ENCODE measurements at regions not wholly inside any gene's neighbourhood (a gene's known extent, or its start where the extent isn't known, plus 50 kb on each side); places are given as distances from the start of the nearest gene placed in this dataset.

DNA sequence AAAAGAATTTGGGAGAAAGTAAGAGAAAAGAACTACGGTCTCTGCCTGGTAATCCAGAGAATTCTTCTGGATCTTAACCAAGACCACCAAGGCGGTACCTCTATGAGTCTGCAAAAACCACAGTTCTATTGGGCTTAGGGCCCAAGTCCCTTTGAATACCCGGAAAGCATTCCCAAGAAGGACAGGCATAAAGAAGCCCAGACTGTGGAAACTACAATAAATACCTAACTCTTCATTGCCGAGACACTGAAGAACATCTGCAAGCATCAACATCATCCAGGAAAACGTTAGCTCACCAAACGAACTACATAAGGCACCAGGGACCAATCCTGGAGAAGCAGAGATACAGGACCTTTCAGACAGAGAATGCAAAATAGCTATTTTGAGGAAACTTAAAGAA, 162.3 kb upstream of the TMC3 start:
- H3K9me3 Mint-ChIP-seq = no peaks in the 10 kb centered on the region
- ATAC-seq (no peak), DNase-seq (ENCODE audit: low spot score in 2 of 2) (no peak)
- no peak overlapping the region for H3K27ac Mint-ChIP-seq
- no peaks in the 10 kb centered on the region for H3K36me3 Mint-ChIP-seq

DNA sequence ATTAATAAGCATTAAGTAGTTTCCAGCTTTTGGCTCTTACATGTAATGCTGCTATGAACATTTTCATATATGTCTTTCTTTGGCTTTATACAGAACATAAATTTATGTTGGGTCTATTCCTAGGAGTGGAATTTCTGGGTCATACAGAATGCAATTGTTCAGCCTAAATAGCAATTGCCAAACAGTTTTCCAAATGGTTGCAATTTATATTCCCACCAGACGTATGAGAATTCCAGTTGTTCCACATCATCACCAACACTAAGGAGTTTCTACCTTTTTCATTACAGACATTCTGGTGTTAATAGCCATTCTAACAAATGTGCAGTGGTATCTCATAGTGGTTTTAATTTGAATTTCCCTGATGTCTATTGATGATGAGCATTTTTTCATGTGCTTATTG, 160.1 kb upstream of the TMC3 start:
- Mint-ChIP-seq H3K27ac (no peak overlapping the region), H3K9me3 (no peaks in the 10 kb centered on the region), H3K36me3 (no peaks in the 10 kb centered on the region)
- no peak for DNase-seq (ENCODE audit: low spot score in 2 of 2)
- ATAC-seq = no peak

DNA sequence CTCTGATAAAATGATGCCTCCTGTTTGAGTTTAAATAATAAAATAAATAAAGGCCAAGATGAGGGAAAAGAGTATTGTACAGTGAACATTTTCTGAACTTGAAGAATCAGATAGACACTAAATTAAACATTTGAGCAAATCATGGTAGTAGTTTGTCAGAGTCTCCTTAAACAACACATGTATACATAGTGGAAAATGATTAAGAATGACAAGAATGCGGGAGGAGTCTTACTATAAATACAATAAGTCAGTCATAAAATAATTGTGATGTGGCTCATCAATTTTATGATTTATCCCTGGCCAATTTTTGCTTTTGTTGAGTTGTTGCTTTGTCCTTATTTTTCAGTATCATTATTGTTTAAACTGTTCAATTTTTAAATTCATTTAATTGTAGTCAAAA, 158.0 kb upstream of the TMC3 start:
- ATAC-seq (no peak), DNase-seq (ENCODE audit: low spot score in 2 of 2) (no peak)
- Mint-ChIP-seq H3K36me3 (no peaks in the 10 kb centered on the region), H3K9me3 (no peaks in the 10 kb centered on the region), H3K27ac (no peak overlapping the region)

DNA sequence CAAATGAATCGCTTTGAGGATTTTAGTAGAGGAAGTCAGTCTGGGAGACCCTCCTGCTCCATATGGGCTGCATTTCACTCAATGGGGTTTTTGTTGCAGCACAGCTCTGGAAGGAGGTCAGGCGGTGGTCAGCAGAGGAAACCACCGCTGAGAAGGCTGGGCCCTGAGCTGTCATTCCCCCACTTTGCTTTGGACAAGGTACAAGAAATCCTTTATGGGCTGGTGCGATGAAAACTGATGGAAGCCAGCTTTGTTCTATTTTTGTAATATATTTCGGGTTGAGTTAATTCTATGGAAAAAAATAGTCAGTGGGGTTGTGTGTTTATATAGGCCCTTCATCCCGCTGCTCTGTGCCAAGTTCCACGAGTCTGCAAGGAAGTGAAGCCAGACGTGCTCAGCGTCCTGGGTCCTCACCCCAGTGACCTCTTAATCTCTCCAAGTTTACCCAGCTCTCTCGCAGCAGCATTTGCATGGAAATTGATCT, 157.1 kb upstream of the TMC3 start:
- no peak overlapping the region for H3K27ac Mint-ChIP-seq
- no peak for DNase-seq (ENCODE audit: low spot score in 2 of 2)
- H3K9me3 Mint-ChIP-seq = no peaks in the 10 kb centered on the region
- H3K36me3 Mint-ChIP-seq = no peaks in the 10 kb centered on the region
- no peak for ATAC-seq

DNA sequence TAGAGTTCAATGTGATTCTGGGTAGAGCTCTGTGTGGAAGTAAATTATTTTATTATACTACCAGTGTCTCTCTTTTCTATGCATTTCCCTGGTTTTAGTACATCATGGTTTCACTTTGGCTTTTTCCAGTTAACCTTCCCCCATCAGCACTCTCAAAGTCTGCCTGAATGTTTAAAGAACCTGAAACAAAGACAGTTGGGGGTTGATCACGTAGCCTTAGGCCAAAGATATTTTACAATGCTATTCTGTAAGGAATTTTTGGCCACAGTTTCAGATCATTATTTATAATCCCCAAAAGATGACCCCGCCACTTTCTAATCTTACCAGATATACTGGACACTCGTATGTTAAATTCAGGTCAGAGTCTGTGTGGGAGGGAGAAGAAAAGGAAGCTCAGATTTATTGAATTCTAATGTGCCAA, 156.3 kb upstream of the TMC3 start:
- no peaks in the 10 kb centered on the region for H3K9me3 Mint-ChIP-seq
- DNase-seq (ENCODE audit: low spot score in 2 of 2) (no peak), ATAC-seq (no peak)
- no peak overlapping the region for H3K27ac Mint-ChIP-seq
- no peaks in the 10 kb centered on the region for H3K36me3 Mint-ChIP-seq

DNA sequence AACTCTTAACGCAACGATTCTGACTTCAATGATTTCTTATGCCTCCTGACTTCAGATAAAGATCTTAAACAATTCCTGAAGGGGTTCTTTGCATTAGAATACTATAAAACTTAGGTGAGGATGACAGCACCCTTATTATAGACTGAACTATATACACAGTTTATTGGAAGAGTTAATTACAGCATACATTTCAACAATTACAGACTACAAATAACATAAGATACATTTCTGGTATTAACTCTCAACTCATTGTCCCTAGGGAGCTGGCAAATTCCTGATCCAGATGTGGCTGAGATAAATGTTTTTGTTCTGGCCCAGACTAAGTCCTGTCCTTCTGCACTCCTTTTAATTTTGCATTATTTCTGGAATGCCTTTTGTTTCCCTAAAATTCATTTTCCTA, 155.5 kb upstream of the TMC3 start:
- Mint-ChIP-seq H3K9me3 (no peaks in the 10 kb centered on the region), H3K27ac (no peak overlapping the region), H3K36me3 (no peaks in the 10 kb centered on the region)
- DNase-seq (ENCODE audit: low spot score in 2 of 2) (no peak), ATAC-seq (no peak)

DNA sequence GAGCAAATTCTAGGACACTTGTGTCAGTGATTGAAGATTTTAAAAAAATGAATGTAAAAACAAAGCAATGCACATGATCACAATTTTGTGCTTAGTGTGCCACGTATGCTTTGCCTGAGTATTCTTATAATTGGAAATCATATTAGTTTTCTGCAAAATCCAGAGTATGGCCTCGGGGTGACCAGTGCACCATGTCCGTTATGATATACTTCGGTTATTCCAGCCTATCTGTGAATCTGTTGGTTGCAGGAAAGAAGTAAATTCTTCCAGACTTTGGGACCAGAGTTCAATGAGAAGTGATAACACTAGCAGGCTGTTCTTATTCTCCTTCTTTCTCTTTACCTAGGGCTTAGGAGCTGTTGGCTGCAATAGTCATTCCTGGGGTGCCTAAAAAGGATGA, 152.0 kb upstream of the TMC3 start:
- Mint-ChIP-seq H3K27ac (no peak overlapping the region), H3K36me3 (no peaks in the 10 kb centered on the region), H3K9me3 (no peaks in the 10 kb centered on the region)
- DNase-seq (ENCODE audit: low spot score in 2 of 2) (no peak), ATAC-seq (no peak)

DNA sequence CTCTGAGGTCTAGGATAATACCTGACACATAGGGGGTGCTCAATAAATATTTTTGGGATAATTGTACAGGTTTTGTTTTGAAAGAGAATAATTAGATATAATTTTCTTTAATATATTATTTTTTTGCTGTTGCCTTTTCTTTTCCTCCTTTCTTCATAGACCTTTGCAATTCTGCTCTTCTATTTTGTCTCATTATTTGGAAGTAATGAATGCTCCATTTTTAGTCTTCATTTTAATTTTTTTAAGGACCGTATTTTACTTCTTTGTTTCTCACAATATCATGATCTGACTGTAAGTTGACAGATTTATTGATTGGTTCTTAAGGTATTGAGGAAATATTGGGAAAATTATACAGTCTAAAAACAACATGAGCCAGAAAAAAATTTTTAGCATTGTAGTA, 150.5 kb upstream of the TMC3 start:
- no peak for DNase-seq (ENCODE audit: low spot score in 2 of 2)
- Mint-ChIP-seq H3K36me3 (no peaks in the 10 kb centered on the region), H3K27ac (no peak overlapping the region)

DNA sequence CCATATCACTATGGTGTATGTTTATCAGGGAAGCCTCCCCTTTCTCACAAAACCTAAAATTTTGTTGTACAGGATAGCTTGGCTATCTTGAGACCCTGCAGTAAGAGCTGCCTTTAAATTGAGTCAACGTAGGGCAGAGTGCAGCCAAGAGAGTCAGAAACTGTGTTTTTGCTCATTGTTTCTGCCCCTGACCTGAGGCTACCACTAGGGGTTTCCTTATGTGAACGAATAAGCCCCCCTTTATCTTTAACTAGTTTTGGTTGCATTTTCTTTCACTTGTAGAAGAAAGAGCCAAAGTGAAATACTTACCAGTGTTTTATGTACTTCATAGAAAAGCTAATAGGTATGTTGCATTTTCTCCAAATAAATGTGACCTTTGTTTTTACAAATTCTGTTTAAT, 149.9 kb upstream of the TMC3 start:
- H3K36me3 Mint-ChIP-seq = no peaks in the 10 kb centered on the region
- DNase-seq (ENCODE audit: low spot score in 2 of 2) (no peak), ATAC-seq (no peak)
- H3K9me3 Mint-ChIP-seq = no peaks in the 10 kb centered on the region
- no peak overlapping the region for H3K27ac Mint-ChIP-seq

More for the DNA sequence above, 150.5 kb upstream of the TMC3 start:
- no peak for ATAC-seq
- H3K9me3 Mint-ChIP-seq = no peaks in the 10 kb centered on the region

DNA sequence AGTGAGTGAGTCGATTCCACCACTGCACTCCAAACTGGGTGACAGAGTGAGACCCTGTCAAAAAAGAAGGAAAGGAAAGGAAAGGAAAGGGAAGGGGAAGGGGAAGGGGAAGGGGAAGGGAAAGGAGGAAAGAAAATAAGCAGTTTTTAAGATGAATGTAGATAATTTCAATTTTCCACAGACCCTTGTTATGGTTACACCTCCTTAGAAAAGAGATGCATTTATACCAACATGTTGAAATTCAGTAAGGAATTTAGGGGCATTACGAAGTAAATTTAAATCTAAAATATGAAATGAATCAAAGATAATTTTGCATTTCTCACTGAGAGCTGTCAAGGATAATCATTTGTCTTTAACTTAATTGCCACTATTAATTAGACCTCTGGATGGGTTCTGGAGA, 146.5 kb upstream of the TMC3 start:
- no peaks in the 10 kb centered on the region for H3K36me3 Mint-ChIP-seq
- DNase-seq (ENCODE audit: low spot score in 2 of 2) = no peak
- no peak overlapping the region for H3K27ac Mint-ChIP-seq
- no peaks in the 10 kb centered on the region for H3K9me3 Mint-ChIP-seq
- no peak for ATAC-seq

DNA sequence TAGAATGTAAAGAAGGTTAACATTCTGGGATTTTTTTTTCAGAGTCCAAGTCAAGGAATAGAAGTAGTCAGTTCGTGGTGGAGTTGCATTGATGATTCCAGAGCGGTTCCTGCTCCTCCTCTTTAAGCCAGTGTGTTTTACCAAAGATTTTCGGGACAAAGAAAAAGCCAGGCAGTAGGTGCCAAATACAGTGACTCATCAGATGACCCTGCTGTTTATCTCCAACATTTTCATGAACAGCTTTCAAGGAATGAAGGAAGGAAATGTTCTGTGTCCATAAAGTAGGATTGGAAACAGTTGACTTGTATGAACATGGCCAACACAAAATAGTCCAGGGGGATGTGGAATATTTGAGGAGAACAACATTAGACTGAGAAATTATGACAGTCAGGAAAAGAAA, 142.4 kb upstream of the TMC3 start:
- Mint-ChIP-seq H3K36me3 (no peaks in the 10 kb centered on the region), H3K9me3 (no peaks in the 10 kb centered on the region), H3K27ac (no peak overlapping the region)
- no peak for DNase-seq (ENCODE audit: low spot score in 2 of 2)
- no peak for ATAC-seq

DNA sequence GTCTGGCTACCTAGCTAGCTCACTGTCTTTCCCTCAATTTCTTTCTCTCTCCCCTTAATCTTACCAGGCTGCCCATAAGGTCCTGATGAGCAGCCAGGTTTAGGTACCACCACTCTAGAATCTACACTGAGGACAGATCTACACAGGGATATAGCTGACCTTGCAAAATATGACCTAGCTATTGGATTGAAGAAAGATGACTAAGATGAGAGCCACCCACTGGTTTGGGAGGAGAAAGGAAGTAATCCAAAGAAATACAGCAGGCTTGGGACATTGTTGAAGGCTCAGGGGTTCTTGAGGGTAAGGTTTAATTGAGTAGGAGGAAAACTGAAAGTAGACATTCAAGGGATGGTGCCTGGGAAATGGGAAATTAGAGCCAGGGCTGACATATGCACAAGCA, 142.0 kb upstream of the TMC3 start:
- H3K36me3 Mint-ChIP-seq = no peaks in the 10 kb centered on the region
- DNase-seq (ENCODE audit: low spot score in 2 of 2) (no peak), ATAC-seq (no peak)
- no peaks in the 10 kb centered on the region for H3K9me3 Mint-ChIP-seq
- no peak overlapping the region for H3K27ac Mint-ChIP-seq

DNA sequence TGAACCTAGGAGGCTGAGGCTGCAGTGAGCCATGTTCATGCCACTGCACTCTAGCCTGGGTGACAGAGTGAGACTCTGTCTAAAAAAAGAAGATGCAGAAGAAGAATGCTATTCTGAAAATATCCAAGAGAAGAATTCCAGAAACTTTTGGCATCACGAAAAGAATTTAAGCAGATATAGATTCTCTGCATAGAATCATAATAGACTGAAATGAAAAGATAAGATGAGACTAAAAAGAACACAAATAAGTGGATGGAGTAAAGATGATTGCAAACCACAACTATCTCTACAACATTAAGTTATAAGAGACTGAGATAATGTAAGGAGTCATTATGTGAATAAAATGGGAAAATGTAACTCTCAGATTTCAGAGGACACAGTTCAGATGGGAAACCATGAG, 140.7 kb upstream of the TMC3 start:
- ATAC-seq (no peak), DNase-seq (ENCODE audit: low spot score in 2 of 2) (no peak)
- Mint-ChIP-seq H3K9me3 (no peaks in the 10 kb centered on the region), H3K27ac (no peak overlapping the region), H3K36me3 (no peaks in the 10 kb centered on the region)

DNA sequence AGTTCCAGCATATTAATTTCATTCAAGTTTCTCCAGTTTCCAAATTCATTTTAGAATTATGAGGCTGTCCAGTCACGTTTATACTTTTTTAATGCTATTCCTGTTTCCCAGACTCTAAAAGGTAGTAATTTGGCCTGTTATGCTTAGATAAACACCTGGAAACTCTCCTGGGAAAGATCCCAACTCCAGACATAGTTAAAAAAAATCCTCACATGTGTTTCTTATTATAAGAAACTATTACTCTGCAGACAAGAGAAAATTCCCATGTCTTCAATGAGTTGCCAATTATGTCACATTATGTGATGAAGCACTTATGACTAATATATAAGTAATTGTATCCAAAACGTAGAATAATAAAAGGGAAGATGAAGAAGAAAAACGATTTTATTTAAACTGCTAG, 137.1 kb upstream of the TMC3 start:
- no peaks in the 10 kb centered on the region for H3K36me3 Mint-ChIP-seq
- ATAC-seq (no peak), DNase-seq (ENCODE audit: low spot score in 2 of 2) (no peak)
- no peaks in the 10 kb centered on the region for H3K9me3 Mint-ChIP-seq
- no peak overlapping the region for H3K27ac Mint-ChIP-seq

DNA sequence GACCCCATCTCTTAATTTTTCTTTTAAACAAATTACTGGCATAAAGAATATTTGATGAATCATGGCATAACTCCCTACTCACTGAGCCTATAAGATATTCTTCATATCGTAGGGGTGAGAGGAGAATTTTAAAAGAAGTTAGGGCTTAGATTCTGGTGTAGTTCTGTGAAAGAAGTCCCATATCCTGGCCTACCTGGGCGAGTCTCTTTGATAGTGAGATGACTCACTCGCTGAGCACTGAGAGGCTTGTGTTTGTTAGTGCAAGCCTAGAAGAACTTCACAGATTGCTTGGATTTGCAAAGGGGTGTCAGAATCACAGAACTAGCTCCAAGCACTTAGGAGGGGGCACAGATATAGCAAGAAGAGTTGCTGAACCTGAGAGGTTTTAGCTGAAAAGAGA, 133.8 kb upstream of the TMC3 start:
- DNase-seq (ENCODE audit: low spot score in 2 of 2) = no peak
- no peak for ATAC-seq
- Mint-ChIP-seq H3K27ac (no peak overlapping the region), H3K9me3 (no peaks in the 10 kb centered on the region), H3K36me3 (no peaks in the 10 kb centered on the region)

DNA sequence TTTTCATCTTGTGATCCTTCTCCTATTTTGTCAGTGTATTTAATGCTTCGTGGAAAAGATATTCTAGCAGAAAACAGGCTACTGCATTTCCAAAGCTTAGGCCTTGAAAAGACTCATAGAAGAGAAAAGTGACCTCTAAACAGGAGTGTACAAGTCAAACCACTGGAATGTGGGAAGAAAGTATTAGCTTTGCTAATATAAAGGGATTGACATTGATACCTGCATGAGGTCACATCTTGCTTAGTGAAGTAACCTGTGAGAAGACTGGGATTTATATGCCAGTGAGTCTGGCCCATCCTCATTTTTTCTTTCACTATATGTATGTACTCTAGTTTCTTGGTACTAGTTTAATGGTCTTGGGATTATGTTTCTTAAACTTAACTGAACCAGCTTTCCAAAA, 132.9 kb upstream of the TMC3 start:
- ATAC-seq (no peak), DNase-seq (ENCODE audit: low spot score in 2 of 2) (no peak)
- Mint-ChIP-seq H3K27ac (no peak overlapping the region), H3K36me3 (no peaks in the 10 kb centered on the region), H3K9me3 (no peaks in the 10 kb centered on the region)

DNA sequence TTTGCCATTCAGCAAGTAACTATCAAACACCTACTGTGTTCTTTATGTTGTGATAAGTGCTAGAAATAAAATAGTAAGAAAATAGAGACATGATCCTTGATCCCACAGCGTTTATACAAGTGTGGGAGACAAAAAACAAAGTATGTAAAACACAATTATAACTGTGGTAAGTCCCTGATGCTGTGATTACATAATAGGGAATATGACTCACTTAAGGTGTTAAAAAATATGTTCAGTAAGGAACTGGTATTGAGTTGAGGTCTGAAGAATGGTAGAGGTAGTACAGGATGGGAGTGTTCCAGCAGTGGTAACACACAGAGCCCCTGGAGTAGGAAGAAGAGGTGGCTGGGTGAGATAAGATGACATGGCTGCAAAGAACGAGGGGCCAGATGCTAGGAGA, 132.1 kb upstream of the TMC3 start:
- no peaks in the 10 kb centered on the region for H3K36me3 Mint-ChIP-seq
- H3K27ac Mint-ChIP-seq = no peak overlapping the region
- H3K9me3 Mint-ChIP-seq = no peaks in the 10 kb centered on the region
- DNase-seq (ENCODE audit: low spot score in 2 of 2) (no peak), ATAC-seq (no peak)

DNA sequence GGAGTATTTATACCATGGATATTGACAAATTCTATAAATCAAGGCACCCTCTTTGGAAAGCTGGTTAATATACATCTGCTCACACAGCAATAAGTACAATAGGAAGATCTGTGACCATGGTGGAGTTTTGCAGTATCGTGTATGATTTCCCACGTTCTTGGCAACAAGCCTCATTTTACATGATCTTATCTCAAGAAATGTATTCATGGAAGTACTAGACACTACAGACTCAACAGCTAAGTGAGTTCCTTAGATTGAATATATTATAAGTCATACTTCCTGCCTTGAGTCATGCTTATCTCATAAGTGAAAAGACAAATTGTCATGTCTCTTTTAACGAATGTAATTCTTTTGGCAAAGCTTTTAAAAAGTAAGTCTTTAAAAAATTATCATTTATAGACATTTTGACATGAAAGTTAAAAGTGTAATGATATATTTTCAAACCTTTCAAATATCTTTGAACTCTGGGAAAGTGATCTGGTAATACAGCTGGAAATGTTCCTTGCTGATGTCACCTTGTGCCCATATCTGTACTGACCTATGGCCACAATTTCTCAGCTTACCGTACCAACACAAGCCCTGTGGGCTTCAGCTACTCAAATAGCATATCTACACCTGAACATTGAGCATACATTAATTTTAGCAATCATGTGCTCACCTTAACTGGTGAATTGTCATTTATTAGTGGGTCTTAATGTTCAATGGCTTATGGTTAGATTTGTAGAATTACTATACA, 130.3 kb upstream of the TMC3 start:
- DNase-seq (ENCODE audit: low spot score in 2 of 2) = no peak
- no peak for ATAC-seq
- Mint-ChIP-seq H3K27ac (no peak overlapping the region), H3K36me3 (no peaks in the 10 kb centered on the region), H3K9me3 (no peaks in the 10 kb centered on the region)

DNA sequence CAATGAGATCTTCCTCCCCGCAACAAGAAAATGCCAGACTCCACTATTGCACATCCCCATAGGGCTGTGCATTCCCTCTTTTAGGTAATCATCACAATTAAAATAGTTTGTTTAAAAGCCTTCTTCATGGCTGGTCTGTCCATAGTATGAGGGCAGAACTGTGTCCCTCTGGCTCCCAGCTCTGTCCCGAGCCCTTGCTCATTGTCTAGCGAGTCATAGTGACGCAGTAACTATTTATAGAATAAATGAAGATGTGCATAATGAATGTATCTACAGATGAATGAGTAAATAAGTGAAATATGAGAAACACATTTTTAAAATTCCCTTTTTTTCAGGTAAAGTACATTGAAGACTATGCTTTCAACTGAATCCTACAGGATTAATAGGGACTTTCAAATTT, 128.4 kb upstream of the TMC3 start:
- Mint-ChIP-seq H3K27ac (no peak overlapping the region), H3K36me3 (no peaks in the 10 kb centered on the region), H3K9me3 (no peaks in the 10 kb centered on the region)
- ATAC-seq (no peak), DNase-seq (ENCODE audit: low spot score in 2 of 2) (no peak)
